GM23248 (cell line): ENCODE measurements at regions not wholly inside any gene's neighbourhood (a gene's known extent, or its start where the extent isn't known, plus 50 kb on each side); places are given as distances from the start of the nearest gene placed in this dataset.

Experiments used
- EZH2 ChIP-seq: fragments of 200-600 bp; sonication (generic); IDR thresholded peaks from 2 replicates; pipeline ENCODE4 v1.6.1; 2018; ENCODE audit warnings: antibody characterized with exemption, mild to moderate bottlenecking; ENCODE audit not compliant: insufficient read depth, poor library complexity, severe bottlenecking
- EZH2phosphoT487 ChIP-seq: fragments of 200-600 bp; sonication (generic); IDR thresholded peaks from 2 replicates; pipeline ENCODE4 v1.6.1; 2018; ENCODE audit warnings: antibody characterized with exemption, moderate library complexity, mild to moderate bottlenecking, low read depth; ENCODE audit not compliant: insufficient read depth

DNA sequence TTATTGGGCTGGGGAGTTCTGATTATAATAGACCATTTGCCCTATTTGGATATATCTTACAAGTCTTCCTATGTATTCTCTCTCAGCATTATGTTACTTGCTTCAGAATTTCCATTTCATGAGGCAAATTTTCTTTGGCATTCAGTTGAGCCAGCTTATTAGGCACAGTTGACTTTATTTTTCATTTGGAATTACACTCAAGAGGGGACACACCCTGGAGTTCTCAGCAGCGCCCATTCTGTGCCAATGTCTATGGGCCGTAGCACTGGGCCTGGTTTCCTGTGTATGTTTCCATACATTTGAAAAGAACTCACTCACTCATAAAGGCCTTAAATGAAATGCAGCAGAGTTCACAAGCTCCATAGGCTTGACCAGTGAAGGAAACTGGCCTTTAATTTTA lies 138.5 kb downstream of the KLF12 start:
- TF ChIP-seq EZH2: no peak
- no peak for TF ChIP-seq EZH2phosphoT487
